Left lung (tissue), 4 donors: ENCODE measurements at regions not wholly inside any gene's neighbourhood (a gene's known extent, or its start where the extent isn't known, plus 50 kb on each side); places are given as distances from the start of the nearest gene placed in this dataset.

ENCODE experiments used
- ATAC-seq: fragments of 200-7000 bp; cut with Tn5 transposase; one replicate; pipeline ENCODE4 v1.9.1; 2020; ENCODE audit warnings: moderate library complexity
- DNase-seq, 4 donors: peaks; one replicate each; pipeline ENCODE4 v3.0.0-alpha.2; 2013 to 2020
- H3K27ac ChIP-seq, 2 donors: fragments of 200-600 bp; sonication (generic) in 1 of 2; one replicate each; pipeline versions ENCODE4 v1.5.0 to v1.8.0; 2020 to 2021
- H3K27me3 ChIP-seq, 2 donors: fragments of 200-600 bp; sonication (generic) in 1 of 2; one replicate each; pipeline versions ENCODE4 v1.5.0 to v1.8.0; 2020 to 2021
- H3K36me3 ChIP-seq, 2 donors: fragments of 200-600 bp; sonication (generic) in 1 of 2; one replicate each; pipeline versions ENCODE4 v1.5.0 to v1.8.0; 2020 to 2021
- H3K4me1 ChIP-seq, 2 donors: fragments of 200-600 bp; one replicate each; pipeline ENCODE4 v1.8.0; 2021
- H3K4me3 ChIP-seq, 2 donors: fragments of 200-600 bp; sonication (generic) in 1 of 2; one replicate each; pipeline versions ENCODE4 v1.5.0 to v1.8.0; 2020 to 2021; ENCODE audit warnings: mild to moderate bottlenecking in 1 of 2
- H3K9me3 ChIP-seq, 2 donors: fragments of 200-600 bp; sonication (generic) in 1 of 2; one replicate each; pipeline versions ENCODE4 v1.5.0 to v1.8.0; 2020 to 2021
- intact Hi-C, 2 donors: fragments of 100-400 bp; cut with DNase I; formaldehyde crosslinking; loops; one replicate each; pipeline versions ENCODE4 v1.11.2 to v1.14.2; 2022
- TF ChIP-seq, protein P1 (sequence below), 2 donors: fragments of 200-600 bp; sonication (generic) in 1 of 2; IDR thresholded peaks; one replicate each; pipeline versions ENCODE4 v1.5.0 to v1.8.0; 2021; ENCODE audit warnings: antibody characterized with exemption in 2 of 2
- donor health status: DM: no; HTN: yes; CAD: no.
- donor health status: DM: no; HTN: no; CAD: no.

DNA sequence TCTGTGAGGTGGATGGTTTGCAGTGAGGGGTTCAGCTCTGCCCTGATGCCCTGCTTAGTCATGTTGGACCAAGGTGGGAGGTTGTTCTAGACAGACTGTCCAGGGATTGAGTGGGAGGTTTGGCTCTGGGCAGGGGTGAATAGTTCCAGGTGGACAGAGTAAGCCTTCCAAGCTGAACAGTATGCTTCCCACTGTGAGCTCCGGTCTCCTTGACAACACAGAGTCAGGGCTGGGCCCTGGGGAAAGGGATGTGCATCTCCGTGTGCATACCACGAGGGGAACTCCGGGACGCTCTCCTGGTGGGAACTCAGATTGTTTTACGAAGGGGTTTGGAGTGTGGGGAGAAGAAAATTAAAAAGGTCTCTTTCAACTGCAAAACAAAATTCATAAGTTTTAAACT is 174.7 kb downstream of the DHX35 start:
- TF ChIP-seq, protein P1, sequence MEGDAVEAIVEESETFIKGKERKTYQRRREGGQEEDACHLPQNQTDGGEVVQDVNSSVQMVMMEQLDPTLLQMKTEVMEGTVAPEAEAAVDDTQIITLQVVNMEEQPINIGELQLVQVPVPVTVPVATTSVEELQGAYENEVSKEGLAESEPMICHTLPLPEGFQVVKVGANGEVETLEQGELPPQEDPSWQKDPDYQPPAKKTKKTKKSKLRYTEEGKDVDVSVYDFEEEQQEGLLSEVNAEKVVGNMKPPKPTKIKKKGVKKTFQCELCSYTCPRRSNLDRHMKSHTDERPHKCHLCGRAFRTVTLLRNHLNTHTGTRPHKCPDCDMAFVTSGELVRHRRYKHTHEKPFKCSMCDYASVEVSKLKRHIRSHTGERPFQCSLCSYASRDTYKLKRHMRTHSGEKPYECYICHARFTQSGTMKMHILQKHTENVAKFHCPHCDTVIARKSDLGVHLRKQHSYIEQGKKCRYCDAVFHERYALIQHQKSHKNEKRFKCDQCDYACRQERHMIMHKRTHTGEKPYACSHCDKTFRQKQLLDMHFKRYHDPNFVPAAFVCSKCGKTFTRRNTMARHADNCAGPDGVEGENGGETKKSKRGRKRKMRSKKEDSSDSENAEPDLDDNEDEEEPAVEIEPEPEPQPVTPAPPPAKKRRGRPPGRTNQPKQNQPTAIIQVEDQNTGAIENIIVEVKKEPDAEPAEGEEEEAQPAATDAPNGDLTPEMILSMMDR (IDR thresholded peaks at IDR 0.05): no peak
- peaks cover 0 to 20% of the 10 kb centered on the region in 2 donors for H3K27me3 ChIP-seq
- H3K9me3 ChIP-seq: no peaks in the 10 kb centered on the region
- H3K4me1 ChIP-seq: no peaks in the 10 kb centered on the region
- no peaks in the 10 kb centered on the region for H3K36me3 ChIP-seq
- H3K27ac ChIP-seq: no peak overlapping the region
- no peak overlapping the region for H3K4me3 ChIP-seq
- no peak for DNase-seq
- ATAC-seq: no peak
- intact Hi-C loops: no loop called here

DNA sequence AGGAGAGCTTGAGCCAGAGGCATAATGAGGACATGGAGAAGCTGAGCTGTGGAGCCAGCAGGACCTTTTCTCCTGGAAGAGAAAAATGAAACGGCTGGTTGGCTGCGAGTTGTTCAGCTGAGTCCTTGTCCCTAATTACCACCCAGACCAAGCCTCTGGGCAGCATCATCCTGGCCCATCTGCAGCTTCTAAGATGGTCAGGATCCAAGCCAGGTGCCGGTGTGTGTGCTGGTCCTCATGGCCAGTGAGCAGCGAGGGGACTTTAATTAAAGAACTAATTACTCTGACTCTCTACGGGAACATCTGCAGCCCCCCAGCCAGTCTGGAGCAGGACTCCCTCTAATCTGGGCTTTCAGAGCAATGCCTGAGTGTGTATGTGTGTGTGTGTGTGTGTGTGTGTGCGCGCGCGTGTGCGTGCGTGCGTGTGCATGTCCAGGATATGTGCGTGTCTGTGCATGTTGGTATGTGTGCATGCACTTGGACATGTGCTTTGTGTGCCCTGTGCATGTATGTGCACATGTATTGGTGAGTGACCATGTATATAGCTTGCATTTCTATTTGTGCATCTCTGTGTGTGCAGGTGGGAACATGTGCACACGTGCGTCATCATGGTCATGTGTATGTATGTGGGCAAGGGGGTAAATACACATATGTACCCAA is 173.9 kb downstream of the DHX35 start:
- intact Hi-C loops: no loop called here
- Histone ChIP-seq H3K36me3 (no peaks in the 10 kb centered on the region), H3K4me3 (no peak overlapping the region), H3K27me3 (peaks cover 0 to 13% of the 10 kb centered on the region in 2 donors), H3K4me1 (no peaks in the 10 kb centered on the region), H3K27ac (no peak overlapping the region), H3K9me3 (no peaks in the 10 kb centered on the region)
- DNase-seq: no peak
- TF ChIP-seq, protein P1 (IDR thresholded peaks at IDR 0.05): no peak
- ATAC-seq: no peak

DNA sequence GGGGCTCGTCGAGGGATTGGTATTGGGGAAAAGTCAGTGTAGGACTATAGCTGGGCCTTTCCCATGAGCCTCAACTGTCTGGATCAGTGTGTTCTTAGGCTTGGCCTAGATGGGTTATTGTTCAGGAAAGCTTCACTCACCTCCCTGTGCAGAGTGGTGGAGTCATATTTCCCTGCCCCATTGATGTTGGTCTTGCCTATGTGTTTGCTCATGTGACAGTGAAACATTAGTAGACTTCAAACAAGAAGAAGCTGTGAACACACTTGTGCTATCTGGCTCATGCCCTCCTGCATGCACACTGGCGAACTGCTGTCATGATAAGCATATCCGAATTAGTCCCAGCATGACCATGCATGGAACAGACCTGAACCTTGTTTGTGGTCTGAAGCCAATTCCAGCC is 171.1 kb downstream of the DHX35 start:
- DNase-seq (no peak), ATAC-seq (no peak)
- Histone ChIP-seq H3K4me3 (no peak overlapping the region), H3K27ac (no peak overlapping the region), H3K36me3 (no peaks in the 10 kb centered on the region), H3K27me3 (no peaks in the 10 kb centered on the region), H3K4me1 (no peaks in the 10 kb centered on the region), H3K9me3 (no peaks in the 10 kb centered on the region)
- TF ChIP-seq, protein P1 (IDR thresholded peaks at IDR 0.05): no peak
- intact Hi-C loops: no loop called here

DNA sequence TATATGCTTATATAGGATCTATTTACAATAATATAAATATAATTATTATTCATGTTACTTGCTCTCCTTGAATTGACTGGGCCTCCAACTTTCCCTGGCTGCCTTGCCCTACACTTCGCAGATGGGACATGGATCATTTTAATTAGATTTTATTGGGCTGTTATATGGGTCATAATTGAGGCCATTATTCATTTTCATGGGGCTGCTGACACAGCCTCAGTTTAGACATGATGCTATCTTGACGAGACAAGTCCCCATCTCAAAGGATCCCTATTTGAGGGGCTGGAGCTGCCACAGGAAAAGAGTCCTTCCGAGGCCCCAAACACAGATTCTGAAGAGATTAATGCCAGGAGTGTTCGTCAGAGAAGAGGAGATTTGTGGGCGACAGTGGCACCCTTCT is 170.4 kb downstream of the DHX35 start:
- no peaks in the 10 kb centered on the region for H3K4me1 ChIP-seq
- no peak for ATAC-seq
- H3K36me3 ChIP-seq: no peaks in the 10 kb centered on the region
- TF ChIP-seq, protein P1 (IDR thresholded peaks at IDR 0.05): no peak
- no peak for DNase-seq
- H3K27me3 ChIP-seq: no peaks in the 10 kb centered on the region
- H3K4me3 ChIP-seq: no peak overlapping the region
- no peak overlapping the region for H3K27ac ChIP-seq
- H3K9me3 ChIP-seq: no peaks in the 10 kb centered on the region
- intact Hi-C loops: no loop called here

DNA sequence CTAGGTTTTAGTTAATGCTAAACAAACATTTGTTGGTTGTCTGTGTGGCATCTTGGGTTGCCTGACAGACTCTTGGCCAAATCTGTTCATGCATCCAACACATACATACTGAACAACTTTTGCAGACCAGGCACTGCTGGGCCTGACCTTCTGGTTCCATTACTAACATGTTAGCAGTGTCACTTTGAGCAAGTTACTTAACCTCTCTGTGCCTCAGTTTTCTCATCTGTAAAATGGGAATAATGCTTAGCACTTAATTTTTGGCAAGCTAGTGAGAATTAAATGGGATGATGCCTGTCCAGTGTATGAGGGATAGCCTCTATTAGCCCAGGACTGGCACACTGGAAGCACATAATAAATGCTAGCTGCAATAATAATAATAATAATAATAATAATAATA is 169.9 kb downstream of the DHX35 start:
- ATAC-seq: no peak

More for the DNA sequence above, 169.9 kb downstream of the DHX35 start:
- H3K27me3 ChIP-seq: no peaks in the 10 kb centered on the region
- no peaks in the 10 kb centered on the region for H3K4me1 ChIP-seq
- H3K4me3 ChIP-seq: no peak overlapping the region
- intact Hi-C loops: no loop called here
- TF ChIP-seq, protein P1 (IDR thresholded peaks at IDR 0.05): no peak
- no peaks in the 10 kb centered on the region for H3K36me3 ChIP-seq
- DNase-seq: no peak
- H3K9me3 ChIP-seq: no peaks in the 10 kb centered on the region
- H3K27ac ChIP-seq: no peak overlapping the region
